Neural progenitor cell (in vitro differentiated cells): ENCODE measurements at regions not wholly inside any gene's neighbourhood (a gene's known extent, or its start where the extent isn't known, plus 50 kb on each side); places are given as distances from the start of the nearest gene placed in this dataset.

Experiments used
- DNase-seq: peaks from one replicate; pipeline ENCODE4 v3.0.0-alpha.2; 2016; ENCODE audit warnings: low spot score
- H2AFZ ChIP-seq: fragments of 200-600 bp; sonication (generic); replicated peaks from 2 replicates; pipeline ENCODE4 v1.6.1; 2016; ENCODE audit warnings: antibody characterized with exemption
- H3F3A ChIP-seq: fragments of 200-600 bp; sonication (generic); 2 replicates; pipeline ENCODE4 v1.6.1; 2016; ENCODE audit warnings: antibody characterized with exemption, low read depth
- H3K27ac ChIP-seq: fragments of 200-600 bp; sonication (generic); 2 replicates; pipeline ENCODE4 v1.5.1; 2016; ENCODE audit warnings: mild to moderate bottlenecking
- H3K27me3 ChIP-seq: fragments of 200-600 bp; sonication (generic); 2 replicates; pipeline ENCODE4 v1.6.1; 2016; ENCODE audit warnings: mild to moderate bottlenecking, moderate library complexity
- H3K36me3 ChIP-seq: fragments of 200-600 bp; sonication (generic); 2 replicates; pipeline ENCODE4 v1.5.1; 2016
- H3K4me1 ChIP-seq: fragments of 200-600 bp; sonication (generic); 2 replicates; pipeline ENCODE4 v1.6.1; 2016; ENCODE audit warnings: mixed run types
- H3K4me2 ChIP-seq: fragments of 200-600 bp; sonication (generic); 2 replicates; pipeline ENCODE4 v1.6.1; 2016
- H3K4me3 ChIP-seq: fragments of 200-600 bp; sonication (generic); 2 replicates; pipeline ENCODE4 v1.5.1; 2016
- H3K79me2 ChIP-seq: fragments of 200-600 bp; sonication (generic); 2 replicates; pipeline ENCODE4 v1.6.1; 2016; ENCODE audit warnings: low read depth
- H3K9ac ChIP-seq: fragments of 200-600 bp; sonication (generic); 2 replicates; pipeline ENCODE4 v1.6.1; 2016
- H3K9me3 ChIP-seq: fragments of 200-600 bp; sonication (generic); 2 replicates; pipeline ENCODE4 v1.5.1; 2016; ENCODE audit warnings: low read depth
- H4K20me1 ChIP-seq: fragments of 200-600 bp; sonication (generic); 2 replicates; pipeline ENCODE4 v1.6.1; 2016; ENCODE audit warnings: low read depth
- H3K27ac Mint-ChIP-seq: 3 replicates; pipeline ENCODE4 v1.8.0; 2021; ENCODE audit warnings: mixed read lengths
- H3K27me3 Mint-ChIP-seq: 2 replicates; pipeline ENCODE4 v1.8.0; 2022; ENCODE audit warnings: low read depth, mild to moderate bottlenecking, inconsistent platforms, moderate library complexity, mixed read lengths; ENCODE audit not compliant: insufficient read depth
- H3K36me3 Mint-ChIP-seq: 3 replicates; pipeline ENCODE4 v1.8.0; 2021; ENCODE audit warnings: mixed read lengths
- H3K4me1 Mint-ChIP-seq: 3 replicates; pipeline ENCODE4 v1.8.0; 2021; ENCODE audit warnings: mixed read lengths
- H3K4me3 Mint-ChIP-seq: 3 replicates; pipeline ENCODE4 v1.8.0; 2021; ENCODE audit warnings: mild to moderate bottlenecking, moderate library complexity, mixed read lengths
- H3K9me3 Mint-ChIP-seq: 3 replicates; pipeline ENCODE4 v1.8.0; 2020; ENCODE audit warnings: mixed read lengths
- CTCF ChIP-seq: fragments of 200-600 bp; sonication (generic); IDR thresholded peaks from 2 replicates; pipeline ENCODE4 v1.5.1; 2017; ENCODE audit warnings: antibody characterized with exemption, mild to moderate bottlenecking
- EZH2 ChIP-seq: fragments of 200-600 bp; sonication (generic); IDR thresholded peaks from 2 replicates; pipeline ENCODE4 v1.6.1; 2017; ENCODE audit warnings: antibody characterized with exemption, mild to moderate bottlenecking, moderate library complexity
- EZH2phosphoT487 ChIP-seq: fragments of 200-600 bp; sonication (generic); IDR thresholded peaks from 2 replicates; pipeline ENCODE4 v1.6.1; 2017; ENCODE audit warnings: antibody characterized with exemption

GRCh38 chr10:59537501-59537900 is 172.1 kb downstream of the SLC16A9 start:
- no peaks in the 10 kb centered on the region for H3F3A ChIP-seq
- peaks cover 2% of the 10 kb centered on the region for H3K9me3 Mint-ChIP-seq
- H2AFZ ChIP-seq: no peak overlapping the region
- no peaks in the 10 kb centered on the region for H4K20me1 ChIP-seq
- H3K9ac ChIP-seq: no peak overlapping the region
- H3K9me3 ChIP-seq: no peaks in the 10 kb centered on the region
- no peaks in the 10 kb centered on the region for H3K27me3 ChIP-seq
- no peaks in the 10 kb centered on the region for H3K36me3 Mint-ChIP-seq
- H3K4me2 ChIP-seq: no peak overlapping the region
- H3K4me1 Mint-ChIP-seq: peaks cover 17% of the 10 kb centered on the region
- no peak for TF ChIP-seq EZH2phosphoT487
- TF ChIP-seq CTCF: no peak
- DNase-seq: no peak
- H3K36me3 ChIP-seq: no peaks in the 10 kb centered on the region
- H3K4me3 ChIP-seq: no peak overlapping the region
- no peaks in the 10 kb centered on the region for H3K4me1 ChIP-seq
- no peak overlapping the region for H3K27ac ChIP-seq
- no peak overlapping the region for H3K27ac Mint-ChIP-seq
- no peak overlapping the region for H3K4me3 Mint-ChIP-seq
- H3K79me2 ChIP-seq: no peaks in the 10 kb centered on the region
- peaks cover 3% of the 10 kb centered on the region for H3K27me3 Mint-ChIP-seq

- Histone ChIP-seq H3K9me3 (no peaks in the 10 kb centered on the region), H3K27ac (no peak overlapping the region), H4K20me1 (no peaks in the 10 kb centered on the region), H3K9ac (no peak overlapping the region), H3F3A (no peaks in the 10 kb centered on the region), H3K4me3 (no peak overlapping the region), H2AFZ (no peak overlapping the region), H3K27me3 (no peaks in the 10 kb centered on the region), H3K4me1 (no peaks in the 10 kb centered on the region), H3K4me2 (no peak overlapping the region), H3K79me2 (no peaks in the 10 kb centered on the region), H3K36me3 (no peaks in the 10 kb centered on the region)
- Mint-ChIP-seq H3K4me3 (no peak overlapping the region), H3K36me3 (no peaks in the 10 kb centered on the region), H3K27ac (no peak overlapping the region), H3K4me1 (peaks cover 17% of the 10 kb centered on the region), H3K9me3 (no peaks in the 10 kb centered on the region), H3K27me3 (no peaks in the 10 kb centered on the region)
- TF ChIP-seq CTCF (no peak), EZH2 (no peak), EZH2phosphoT487 (no peak)
- peak; percentile 7 for DNase-seq
These were observed 173.3 kb downstream of the SLC16A9 start for GRCh38 chr10:59536167-59537014.

GRCh38 chr10:59524348-59524747 is 162.0 kb upstream of the FAM13C start:
- no peaks in the 10 kb centered on the region for H3K9me3 ChIP-seq

More at GRCh38 chr10:59524348-59524747, 162.0 kb upstream of the FAM13C start:
- no peak overlapping the region for H3K4me3 Mint-ChIP-seq
- H3K9me3 Mint-ChIP-seq: no peaks in the 10 kb centered on the region
- no peaks in the 10 kb centered on the region for H3K36me3 Mint-ChIP-seq
- H3K4me1 Mint-ChIP-seq: no peaks in the 10 kb centered on the region
- no peak overlapping the region for H3K4me3 ChIP-seq
- H3K27me3 Mint-ChIP-seq: no peaks in the 10 kb centered on the region
- H3K27me3 ChIP-seq: no peaks in the 10 kb centered on the region
- no peak overlapping the region for H3K27ac Mint-ChIP-seq
- no peaks in the 10 kb centered on the region for H3F3A ChIP-seq
- H4K20me1 ChIP-seq: no peaks in the 10 kb centered on the region
- H2AFZ ChIP-seq: no peak overlapping the region
- TF ChIP-seq EZH2 (no peak), EZH2phosphoT487 (no peak), CTCF (no peak)
- H3K4me1 ChIP-seq: no peaks in the 10 kb centered on the region
- no peak for DNase-seq
- no peak overlapping the region for H3K9ac ChIP-seq
- no peaks in the 10 kb centered on the region for H3K79me2 ChIP-seq
- no peaks in the 10 kb centered on the region for H3K36me3 ChIP-seq
- H3K27ac ChIP-seq: no peak overlapping the region
- H3K4me2 ChIP-seq: no peak overlapping the region
